8988T (cell line): ENCODE measurements at regions not wholly inside any gene's neighbourhood (a gene's known extent, or its start where the extent isn't known, plus 50 kb on each side); places are given as distances from the start of the nearest gene placed in this dataset.
A peak's percentile ranks its signal among the peaks of the same experiment; 100 is the strongest.

Source experiments
- DNase-seq: peaks from one replicate; pipeline ENCODE4 v3.0.0; 2011

GRCh38 chr2:61721382-61721781, 132.5 kb downstream of the FAM161A start:
- DNase-seq: no peak

DNA sequence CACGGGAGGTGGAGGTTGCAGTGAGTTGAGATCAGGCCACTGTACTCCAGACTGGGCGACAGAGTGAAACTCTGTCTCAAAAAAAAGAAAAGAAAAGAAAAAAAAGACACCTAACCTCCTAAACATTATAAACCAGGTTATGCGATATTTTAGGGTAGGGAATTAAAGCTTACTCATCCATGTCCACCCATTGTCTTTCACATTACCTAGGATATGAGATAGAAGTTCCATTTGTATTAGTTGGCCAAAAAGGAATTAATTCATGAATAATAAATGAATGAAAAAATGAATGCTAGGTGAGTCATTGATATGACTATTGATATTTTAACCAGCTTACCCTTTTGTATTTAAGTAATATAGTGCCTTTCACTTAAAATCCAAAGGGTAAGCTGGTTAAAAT, 132.9 kb downstream of the FAM161A start:
- no peak for DNase-seq

- no peak for DNase-seq
Observed at GRCh38 chr2:61718965-61719364, 134.9 kb downstream of the FAM161A start.

DNA sequence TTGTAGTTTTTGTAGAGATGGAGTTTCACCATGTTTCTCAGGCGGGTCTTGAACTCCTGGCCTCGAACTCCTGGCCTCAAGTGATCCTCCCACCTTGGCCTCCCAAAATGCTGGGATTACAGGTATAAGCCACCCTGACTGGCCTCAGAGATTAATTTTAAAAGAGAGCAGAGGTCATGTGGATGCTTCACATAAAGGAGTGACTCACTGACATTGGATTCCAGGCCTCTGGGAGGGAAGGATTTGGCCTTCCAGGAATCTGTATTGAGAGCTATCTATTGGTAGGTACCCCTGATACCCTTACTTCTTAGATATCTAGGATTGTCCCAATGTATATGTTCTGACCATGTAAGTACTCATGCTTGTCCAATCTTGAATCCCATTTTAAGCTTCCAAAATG, 138.4 kb downstream of the FAM161A start:
- no peak for DNase-seq

- DNase-seq: no peak
Observed at GRCh38 chr2:61714210-61714609, 139.7 kb downstream of the FAM161A start.

DNA sequence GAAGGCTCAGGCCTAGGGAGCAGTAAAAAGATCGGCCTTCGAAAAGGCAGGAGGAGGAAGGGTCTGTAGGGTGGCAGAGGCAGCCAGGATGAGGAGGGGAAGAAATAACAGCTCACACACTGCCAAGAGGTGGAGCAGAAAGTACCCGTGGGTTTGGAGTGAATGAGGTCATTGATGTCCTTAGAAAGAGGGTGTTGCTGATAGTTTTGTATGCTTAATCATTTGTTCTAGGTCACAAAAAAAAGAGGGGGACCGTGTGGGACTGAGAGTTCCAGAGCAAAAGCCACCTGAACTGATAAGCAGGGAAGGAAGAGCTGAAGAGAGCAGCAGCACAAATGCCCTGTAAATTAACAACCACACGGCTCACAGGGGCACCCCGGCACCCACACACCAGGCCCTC, 140.4 kb downstream of the FAM161A start:
- no peak for DNase-seq

DNA sequence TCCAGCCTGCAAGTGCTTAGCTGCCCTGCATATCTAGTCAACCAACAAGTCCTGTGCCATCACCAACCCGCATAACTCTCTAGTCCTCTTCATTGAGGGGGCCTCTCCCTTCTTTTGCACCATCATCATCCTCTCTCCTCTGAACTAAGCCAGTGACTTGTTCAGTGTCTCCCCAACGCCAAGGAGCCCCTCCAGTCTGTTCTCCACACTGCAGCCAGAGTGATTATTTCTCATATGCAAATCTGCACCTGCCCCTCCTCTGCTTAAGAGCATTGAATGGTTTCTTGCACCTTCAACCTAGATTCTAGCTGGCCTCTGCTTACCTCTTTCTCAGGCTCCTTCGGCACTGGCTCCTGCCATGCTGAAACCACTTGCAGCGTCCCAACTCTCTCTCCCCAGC, 141.8 kb downstream of the FAM161A start:
- no peak for DNase-seq

DNA sequence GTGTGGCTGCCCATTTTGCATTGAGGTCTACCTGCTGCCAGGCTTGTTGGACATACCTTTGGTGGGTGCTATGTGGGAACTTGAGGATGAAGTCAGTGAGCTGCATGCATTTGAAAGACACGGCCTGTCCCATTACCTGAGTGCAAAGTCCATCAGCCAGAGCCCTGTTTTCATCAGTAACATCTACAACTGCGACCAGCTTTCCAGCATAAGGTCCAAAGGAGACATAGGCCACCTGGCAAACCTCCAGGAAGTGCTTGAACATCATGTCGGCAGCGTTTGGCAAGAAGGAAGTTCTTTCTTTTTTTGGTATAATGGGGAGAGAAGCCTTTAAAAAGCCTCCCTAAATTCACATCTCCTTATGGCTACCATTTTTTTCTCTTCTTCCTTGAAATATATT, 143.1 kb downstream of the FAM161A start:
- DNase-seq: no peak

GRCh38 chr2:61707984-61708852, 145.6 kb downstream of the FAM161A start:
- no peak for DNase-seq

- DNase-seq: no peak
Observed at GRCh38 chr2:61705625-61706024, 148.2 kb downstream of the FAM161A start.

DNA sequence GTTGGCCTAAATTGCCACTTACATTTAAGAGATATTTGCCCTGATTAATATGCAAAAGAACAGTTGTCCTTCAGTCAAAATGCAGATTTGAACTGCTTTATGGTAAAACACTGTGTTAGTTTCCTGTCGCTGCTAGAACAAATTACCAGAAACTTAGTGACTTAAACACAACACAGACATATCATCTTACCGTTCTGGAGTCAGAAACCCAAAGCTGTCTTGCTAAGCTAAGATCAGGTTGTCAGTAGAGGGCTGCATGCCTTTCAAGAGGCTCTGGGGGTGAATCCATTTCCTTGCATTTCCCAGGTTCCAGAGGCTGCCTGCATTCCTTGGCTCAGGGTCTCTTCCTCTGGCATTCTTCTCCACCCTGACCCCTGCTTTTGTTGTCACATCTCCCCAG, 149.5 kb downstream of the FAM161A start:
- DNase-seq: no peak

- no peak for DNase-seq
Observed at GRCh38 chr2:61702088-61702467, 151.8 kb downstream of the FAM161A start.

DNA sequence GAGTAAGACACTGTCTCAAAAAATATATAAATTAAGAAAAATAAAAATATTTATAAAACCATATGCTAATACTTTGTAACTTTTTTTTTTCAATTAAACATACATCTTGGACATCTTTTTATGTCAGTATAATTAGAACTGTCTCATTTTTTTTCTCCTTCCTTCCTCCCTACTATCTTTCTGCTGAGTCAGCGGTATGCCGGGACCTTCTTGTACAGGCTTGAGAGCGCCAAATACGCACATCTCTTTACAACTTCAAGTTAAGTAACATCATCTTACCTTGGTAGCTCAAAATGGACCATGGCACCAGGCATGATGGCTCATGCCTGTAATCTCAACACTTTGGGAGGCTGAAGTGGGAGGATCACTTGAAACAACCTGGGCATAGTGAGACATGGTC, 153.4 kb downstream of the FAM161A start:
- DNase-seq: no peak

DNA sequence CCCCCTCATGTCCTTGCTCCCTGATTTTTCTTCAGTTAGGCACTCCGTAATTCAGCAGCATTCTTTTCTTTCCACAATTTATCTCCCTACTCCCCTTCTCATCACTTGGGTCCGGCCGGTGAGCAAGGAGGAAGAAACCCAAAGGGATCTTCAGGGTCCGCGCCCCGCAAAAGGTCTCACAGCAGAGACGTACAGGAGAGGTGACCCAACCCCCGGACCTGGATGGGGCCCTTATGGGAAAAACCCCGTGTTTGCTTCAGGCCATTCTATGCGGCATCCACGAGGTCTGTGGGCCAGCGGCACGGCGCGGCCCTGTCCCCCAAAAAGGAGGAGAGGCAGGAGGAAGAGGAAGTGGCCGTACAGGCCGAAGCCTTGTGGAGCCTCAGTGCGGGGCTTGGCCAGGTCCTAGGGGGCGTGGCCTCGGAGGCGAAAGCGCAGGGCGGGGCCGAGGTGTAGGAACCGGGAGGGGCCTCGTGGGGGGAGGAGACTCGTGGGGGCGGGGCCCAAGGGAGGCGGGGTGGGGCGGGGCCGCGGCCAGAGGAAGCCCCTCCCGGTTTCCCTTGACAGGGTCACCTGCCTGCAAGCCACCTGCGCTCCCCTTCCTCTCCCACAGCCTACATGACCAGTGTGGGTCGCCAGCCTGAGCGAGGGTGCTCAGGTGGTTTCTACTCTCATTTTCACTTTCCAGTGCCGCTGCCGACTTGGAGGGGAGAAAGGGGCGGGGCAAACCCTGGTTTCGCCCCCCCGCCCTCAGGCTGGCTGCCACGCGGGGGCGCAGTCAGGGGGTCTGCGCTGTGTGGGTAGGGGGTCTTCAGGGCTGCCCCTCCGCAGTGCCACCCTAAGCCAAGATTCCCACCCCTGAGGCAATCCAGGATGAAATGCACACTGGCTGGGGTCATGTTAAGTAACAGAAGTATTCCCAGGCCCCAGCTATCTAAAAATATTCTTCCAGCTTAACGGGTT, 156.4 kb upstream of the XPO1 start:
- peak; percentile 52 for DNase-seq

DNA sequence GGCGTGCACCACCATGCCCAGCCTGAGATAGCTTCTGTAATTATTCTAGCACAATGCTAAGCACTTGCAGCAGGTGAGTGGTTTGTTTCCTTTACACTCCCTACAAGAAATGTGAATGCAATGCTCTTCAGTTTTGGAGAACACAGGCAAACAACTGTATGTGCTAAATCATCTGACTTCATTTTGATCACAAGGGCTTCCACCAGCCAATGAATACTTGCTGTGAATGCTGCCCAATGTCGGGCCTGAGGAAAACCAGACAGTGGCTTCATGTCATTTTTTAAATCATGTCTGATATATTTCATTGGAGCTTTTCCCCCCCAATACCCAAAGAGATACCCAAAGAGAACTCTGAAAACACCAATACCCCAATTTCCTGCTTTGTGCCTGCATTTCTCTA, 155.6 kb upstream of the XPO1 start:
- no peak for DNase-seq

DNA sequence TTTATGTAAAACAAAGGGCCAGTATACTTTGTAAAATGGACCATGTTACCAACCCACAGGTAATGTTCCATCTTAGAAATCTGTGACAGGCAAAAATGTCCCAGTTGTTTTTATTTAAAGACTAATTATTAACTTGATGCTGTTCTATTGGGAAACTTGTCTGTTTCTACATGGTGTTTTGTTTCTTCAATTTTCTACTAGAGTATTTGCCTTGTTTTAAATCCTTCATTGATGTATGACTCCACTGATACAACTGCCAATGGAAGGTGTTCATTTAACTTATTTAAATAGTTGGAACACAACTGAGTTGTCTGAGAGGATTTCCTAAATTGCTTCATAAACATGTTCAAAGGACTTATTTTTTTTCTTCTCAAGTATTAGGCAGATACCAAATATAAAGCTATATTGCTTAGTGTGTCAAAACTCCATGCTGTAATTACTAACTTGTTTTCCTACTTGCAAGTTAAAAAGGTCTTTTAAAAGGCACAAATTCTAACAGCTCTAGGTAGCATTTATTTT, 152.0 kb upstream of the XPO1 start:
- DNase-seq: no peak

GRCh38 chr2:61689568-61689967, 151.4 kb upstream of the XPO1 start:
- no peak for DNase-seq

DNA sequence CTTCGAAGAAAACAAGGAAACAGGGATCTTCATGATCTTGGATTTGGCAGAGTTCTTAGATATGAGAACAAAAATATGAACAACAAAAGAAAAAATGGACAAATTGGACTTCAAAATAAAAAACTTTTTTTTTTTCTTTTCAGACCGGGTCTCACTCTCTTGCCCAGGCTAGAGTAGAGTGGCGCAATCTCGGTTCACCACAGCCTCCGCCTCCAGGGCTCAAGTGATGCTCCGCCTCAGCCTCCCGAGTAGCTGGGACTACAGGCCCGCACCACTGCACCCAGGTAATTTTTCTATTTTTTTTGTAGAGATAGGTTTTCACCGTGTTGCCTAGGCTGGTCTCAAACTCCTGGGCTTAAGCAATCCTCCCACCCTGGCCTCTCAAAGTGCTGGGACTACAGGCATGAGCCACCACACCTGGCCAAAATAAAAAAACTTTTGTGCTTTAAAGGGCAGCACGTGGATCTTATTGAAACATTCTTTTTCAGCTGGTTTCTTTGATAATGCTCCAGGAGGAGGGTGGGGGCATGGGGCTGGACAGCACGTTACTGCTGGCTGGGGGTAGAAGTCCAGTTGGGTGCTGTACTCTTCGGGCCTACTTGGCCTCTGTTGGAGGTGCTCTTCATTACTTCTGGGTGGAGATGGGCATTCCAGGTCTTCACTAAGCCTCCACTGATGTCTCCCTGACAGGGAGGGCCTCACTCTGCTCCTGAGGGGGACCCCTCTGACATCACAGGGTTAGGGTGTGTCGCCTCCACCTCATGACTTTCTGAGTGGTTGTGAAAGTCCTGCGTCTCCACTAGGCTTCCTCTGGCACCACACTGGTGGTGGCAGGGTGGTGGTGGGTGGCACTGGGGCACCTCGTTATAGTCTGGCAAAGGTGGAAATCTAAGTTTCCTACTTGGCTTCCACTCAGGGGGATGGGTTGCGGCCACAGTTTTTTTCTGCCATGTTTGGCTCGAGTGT, 150.5 kb upstream of the XPO1 start:
- DNase-seq: no peak

DNA sequence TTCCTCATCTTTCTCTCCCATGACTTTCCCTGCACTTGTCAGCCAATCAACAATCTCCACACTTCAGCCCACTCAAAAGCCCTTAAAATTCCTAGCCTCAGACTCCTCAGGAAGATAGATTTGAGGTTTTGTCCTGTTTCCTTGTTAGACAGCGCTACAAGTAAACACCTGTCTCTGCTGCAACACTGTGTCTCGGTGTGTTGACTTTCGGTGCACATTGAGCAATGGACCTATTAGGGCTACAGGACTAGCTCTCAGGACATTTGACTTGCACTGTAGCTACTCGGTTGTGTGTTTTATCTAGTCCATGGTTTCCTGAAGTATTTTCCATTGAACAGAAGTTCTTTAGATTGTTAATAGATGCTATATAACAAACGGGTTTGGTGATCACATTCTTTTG, 140.9 kb upstream of the XPO1 start:
- DNase-seq: no peak

DNA sequence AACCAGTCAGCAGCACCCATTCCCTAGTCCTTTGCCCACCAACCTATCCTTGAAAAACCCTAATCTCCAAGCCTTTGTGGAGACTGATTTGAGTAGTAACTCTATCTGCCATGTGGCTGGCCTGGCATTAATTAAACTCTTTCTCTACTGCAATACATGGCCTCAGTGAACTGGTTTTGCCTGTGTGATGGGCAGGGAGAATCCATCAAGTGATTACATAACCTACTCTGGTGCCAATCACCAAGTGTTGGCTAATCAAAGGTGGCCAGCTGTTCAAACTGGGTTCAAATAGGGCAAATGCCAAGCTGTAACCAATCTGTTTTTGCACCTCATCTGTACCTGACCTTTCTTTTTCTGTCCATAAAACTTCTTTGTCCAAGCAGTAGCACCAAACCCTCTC, 139.8 kb upstream of the XPO1 start:
- no peak for DNase-seq

GRCh38 chr2:61677306-61677705, 139.2 kb upstream of the XPO1 start:
- no peak for DNase-seq

DNA sequence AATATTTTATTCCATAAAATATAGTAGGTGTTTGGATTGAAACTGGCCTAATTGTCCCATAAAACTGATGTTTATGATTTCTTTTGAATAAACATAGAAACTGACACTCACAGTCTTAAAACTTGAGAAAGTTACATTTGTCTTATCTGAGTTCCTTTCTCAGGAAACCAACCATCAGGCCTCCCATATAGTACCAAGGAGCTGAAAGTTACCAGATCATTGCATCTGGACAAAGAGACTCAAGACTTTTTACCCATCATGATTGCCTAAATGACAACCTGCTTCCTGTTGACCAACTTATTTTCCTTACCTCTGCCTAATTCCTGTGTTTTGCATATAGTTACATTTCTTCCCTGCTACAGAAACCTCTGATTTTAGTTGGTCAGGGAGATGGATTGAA, 137.0 kb upstream of the XPO1 start:
- DNase-seq: no peak
